K562 (cell line): ENCODE measurements at regions not wholly inside any gene's neighbourhood (a gene's known extent, or its start where the extent isn't known, plus 50 kb on each side); places are given as distances from the start of the nearest gene placed in this dataset.

Source experiments
- ATAC-seq: fragments of 200-7000 bp; cut with Tn5 transposase; 3 replicates; pipeline ENCODE4 v1.9.1; 2020; ENCODE audit warnings: moderate library complexity
- BruUV-seq: library from RNA; stranded (reverse); fragments of 400-500 nt; replicated peaks from 2 replicates; lab custom pipeline; 2021; lab: Mats Ljungman, UMichigan
- CTCF ChIA-PET: fragments of 300-600 bp; formaldehyde crosslinking; extraction: SDS; loops from one replicate; lab custom pipeline; 2021; ENCODE audit warnings: low intra/inter-chr PET ratio; lab: Yijun Ruan, JAX
- POLR2A ChIA-PET: fragments of 300-600, 350-650 bp; sonication (Branson Sonifier 250); formaldehyde crosslinking; extraction: SDS; loops from one replicate; lab custom pipeline; 2021; ENCODE audit warnings: antibody characterized with exemption, inconsistent platforms; lab: Yijun Ruan, JAX
- DNase-seq, 4 experiments: peaks; one replicate each; pipeline versions ENCODE4 v3.0.0 to v3.0.0-alpha.2; 2011 to 2018; ENCODE audit warnings: low spot score in 3 of 4, mixed read lengths in 3 of 4; ENCODE audit errors: extremely low read depth in 1 of 4
- FAIRE-seq: peaks from 2 replicates; lab custom pipeline; 2011; peaks lifted over from hg19 to GRCh38; lab: Jason Lieb, UNC
- H2AFZ ChIP-seq: 2 replicates; pipeline ENCODE4 v1.6.0; 2011; ENCODE audit warnings: low read depth, low read length, control low read depth, inconsistent platforms
- H3K27ac ChIP-seq: fragments of 200-600 bp; 3 replicates; pipeline ENCODE4 v1.8.0; 2011; ENCODE audit warnings: low read depth, mild to moderate bottlenecking, control low read depth, inconsistent platforms, low read length, moderate library complexity, mixed read lengths; ENCODE audit errors: extremely low read depth
- H3K27me3 ChIP-seq, 2 experiments: fragments of 300-600 bp in 1 of 2; 2 replicates in 1 of 2; 3 replicates in 1 of 2; pipeline versions ENCODE4 v1.6.0 to v1.8.0; 2011; ENCODE audit warnings: inconsistent platforms in 2 of 2, low read length in 2 of 2, mild to moderate bottlenecking in 1 of 2, mixed read lengths in 1 of 2, moderate library complexity in 1 of 2; ENCODE audit not compliant: control insufficient read depth in 2 of 2, insufficient read depth in 2 of 2
- H3K36me3 ChIP-seq: fragments of 300-600 bp; 3 replicates; pipeline ENCODE4 v1.8.0; 2011; ENCODE audit warnings: mild to moderate bottlenecking, low read length, inconsistent platforms; ENCODE audit not compliant: control insufficient read depth, insufficient read depth
- H3K4me1 ChIP-seq, 2 experiments: fragments of 200-600 bp in 1 of 2; replicated peaks in 1 of 2; 2 replicates in 1 of 2; 3 replicates in 1 of 2; pipeline versions ENCODE4 v1.5.1 to v1.8.0; 2011; ENCODE audit warnings: inconsistent platforms in 2 of 2, low read length in 2 of 2, mild to moderate bottlenecking in 1 of 2, mixed read lengths in 1 of 2, moderate library complexity in 1 of 2; ENCODE audit not compliant: control insufficient read depth in 2 of 2, insufficient read depth in 2 of 2
- H3K4me2 ChIP-seq: 2 replicates; pipeline ENCODE4 v1.6.1; 2011; ENCODE audit warnings: low read length, control low read depth, inconsistent platforms, mixed read lengths; ENCODE audit not compliant: insufficient read depth
- H3K4me3 ChIP-seq: fragments of 200-600 bp; sonication (generic), shearing (Covaris generic); 2 replicates; pipeline ENCODE4 v1.5.1; 2016; ENCODE audit warnings: control low read depth, inconsistent platforms
- H3K79me2 ChIP-seq: fragments of 200-600 bp; 3 replicates; pipeline ENCODE4 v1.8.0; 2011; ENCODE audit warnings: low read length, inconsistent platforms; ENCODE audit not compliant: control insufficient read depth, insufficient read depth
- H3K9ac ChIP-seq, 2 experiments: 2 replicates each; pipeline versions ENCODE4 v1.6.0 to v1.6.1; 2011; ENCODE audit warnings: low read depth in 2 of 2, low read length in 2 of 2, control low read depth in 1 of 2, inconsistent platforms in 1 of 2, mild to moderate bottlenecking in 1 of 2, mixed read lengths in 1 of 2; ENCODE audit not compliant: insufficient read depth in 1 of 2
- H3K9me1 ChIP-seq: one replicate; pipeline ENCODE4 v1.6.0; 2011; ENCODE audit warnings: inconsistent platforms, mild to moderate bottlenecking, low read length, moderate library complexity; ENCODE audit not compliant: control insufficient read depth, insufficient read depth
- H3K9me3 ChIP-seq: replicated peaks from 2 replicates; pipeline ENCODE4 v1.5.1; 2011; ENCODE audit warnings: low read depth, low read length, inconsistent platforms; ENCODE audit not compliant: control insufficient read depth, insufficient read depth
- H4K20me1 ChIP-seq: replicated peaks from 2 replicates; pipeline ENCODE4 v1.6.1; 2011; ENCODE audit warnings: low read length, inconsistent platforms, mixed read lengths; ENCODE audit not compliant: control insufficient read depth, insufficient read depth
- C11orf30 ChIP-seq: fragments of 450-650 bp; IDR thresholded peaks from 2 replicates; pipeline ENCODE4 v1.6.1; 2016; ENCODE audit warnings: low read depth, mild to moderate bottlenecking
- MAFF ChIP-seq: IDR thresholded peaks from 2 replicates; pipeline ENCODE4 v1.6.1; 2012; ENCODE audit warnings: low read length, improper control_type of control experiment
- MAFG ChIP-seq: fragments of 450-650 bp; conservative IDR thresholded peaks from 2 replicates; pipeline ENCODE4 v1.6.1; 2016; ENCODE audit warnings: missing genetic modification characterization, missing compliant biosample characterization
- MAFK ChIP-seq: IDR thresholded peaks from 2 replicates; pipeline ENCODE4 v1.6.1; 2011; ENCODE audit warnings: low read length, improper control_type of control experiment
- MED1 ChIP-seq: sonication (generic); formaldehyde crosslinking; IDR thresholded peaks from 2 replicates; pipeline ENCODE4 v1.8.1; 2023; ENCODE audit warnings: missing genetic modification reagents, borderline replicate concordance
- NR0B1 ChIP-seq: fragments of 450-650 bp; IDR thresholded peaks from one replicate; pipeline ENCODE4 v1.6.1; 2018; ENCODE audit warnings: mild to moderate bottlenecking, moderate library complexity; ENCODE audit not compliant: partially characterized antibody
- NR2C1 ChIP-seq, 2 experiments: fragments of 450-650 bp; IDR thresholded peaks; 2 replicates each; pipeline ENCODE4 v1.6.1; 2017; ENCODE audit warnings: mild to moderate bottlenecking in 2 of 2, antibody characterized with exemption in 1 of 2, inconsistent platforms in 1 of 2, missing compliant biosample characterization in 1 of 2, missing genetic modification characterization in 1 of 2
- RB1 ChIP-seq: fragments of 450-650 bp; IDR thresholded peaks from 2 replicates; pipeline ENCODE4 v1.6.1; 2017; ENCODE audit warnings: low read depth, mild to moderate bottlenecking
- TFE3 ChIP-seq: fragments of 450-650 bp; formaldehyde crosslinking; IDR thresholded peaks from 2 replicates; pipeline ENCODE4 v1.4.0; 2020; ENCODE audit warnings: mild to moderate bottlenecking, mixed read lengths
- TGIF2 ChIP-seq: sonication (generic); formaldehyde crosslinking; IDR thresholded peaks from 2 replicates; pipeline ENCODE4 v1.8.1; 2022; ENCODE audit warnings: mild to moderate bottlenecking, missing genetic modification reagents, moderate library complexity
- ZBED1 ChIP-seq: IDR thresholded peaks from 2 replicates; pipeline ENCODE4 v1.6.1; 2014
- ZNF316 ChIP-seq: fragments of 450-650 bp; IDR thresholded peaks from 2 replicates; pipeline ENCODE4 v1.6.1; 2016
- WGBS: fragments of 100-300 bp; shearing (Covaris generic); methylation state at CpG from one replicate; pipeline ENCODE4 v1.1.6; 2016; ENCODE audit warnings: low coverage, mixed read lengths; ENCODE audit not compliant: insufficient coverage; ENCODE audit errors: missing lambda C conversion rate; 5-methylcytosine and 5-hydroxymethylcytosine counted together
- in situ Hi-C: fragments of 300-500 bp; cut with MboI; formaldehyde crosslinking; loops from 4 replicates; pipeline ENCODE4 v1.15.0; 2018; ENCODE audit warnings: inconsistent platforms, mixed read lengths
- intact Hi-C: fragments of 100-400 bp; cut with micrococcal nuclease; formaldehyde crosslinking; loops from 2 replicates; pipeline ENCODE4 v1.14.2; 2022

GRCh38 chr3:622314-622713, 425.8 kb downstream of the CHL1 start (continued):
- TF ChIP-seq MED1 (CRISPR knock-in tag) = no peak
- no peak for TF ChIP-seq NR2C1 (IDR thresholded peaks at IDR 0.05)
- peak; percentile 16; the same call in 1 of the 2 replicates for TF ChIP-seq NR2C1 (tag; IDR thresholded peaks at IDR 0.05)
- peak; percentile 94 for TF ChIP-seq TFE3 (CRISPR knock-in tag)
- TF ChIP-seq RB1 = no peak
- TF ChIP-seq NR0B1 = no peak
- no peak for TF ChIP-seq TGIF2 (CRISPR knock-in tag)

- H2AFZ ChIP-seq = no peak overlapping the region
- H3K27me3 ChIP-seq = no peaks in the 10 kb centered on the region
- H3K4me1 ChIP-seq = no peaks in the 10 kb centered on the region
- H3K4me3 ChIP-seq = no peak overlapping the region
- TF ChIP-seq MAFG (tag) (peak; percentile 64), ZBED1 (no peak), MAFF (peak; percentile 37; the same call in 1 of the 2 replicates), ZNF316 (peak; percentile 81), MAFK (peak; percentile 48; the same call in 1 of the 2 replicates), C11orf30 (0 out of 2 replicates have a peak, but pooled peaks have one; percentile 60)
- TF ChIP-seq, all 486 proteins: peak for 5
- H3K9ac ChIP-seq = no peak overlapping the region
- no peak for ATAC-seq
- no TSS peak for BruUV-seq
- no peak overlapping the region for H3K27ac ChIP-seq
- ChIA-PET CTCF (no interaction called here), POLR2A (no interaction called here)
- no peaks in the 10 kb centered on the region for H4K20me1 ChIP-seq
- FAIRE-seq = no peak
- H3K9me1 ChIP-seq = no peaks in the 10 kb centered on the region
- no peak for DNase-seq
- 2% methylated on average over 4 of the region's 4 CpGs for WGBS
- H3K79me2 ChIP-seq = no peaks in the 10 kb centered on the region
- no peaks in the 10 kb centered on the region for H3K36me3 ChIP-seq
- in situ Hi-C loops (no loop called here), intact Hi-C loops (no loop called here)
- H3K4me2 ChIP-seq = no peak overlapping the region
- H3K9me3 ChIP-seq = no peaks in the 10 kb centered on the region
Measured at GRCh38 chr3:623914-624545, 427.5 kb downstream of the CHL1 start.
